GM21529 (cell line): ENCODE measurements at regions not wholly inside any gene's neighbourhood (a gene's known extent, or its start where the extent isn't known, plus 50 kb on each side); places are given as distances from the start of the nearest gene placed in this dataset.

Source experiments
- ATAC-seq: cut with Tn5 transposase; IDR thresholded peaks from one replicate; pipeline ENCODE4 v1.9.1; 2021; ENCODE audit not compliant: unreplicated experiment

DNA sequence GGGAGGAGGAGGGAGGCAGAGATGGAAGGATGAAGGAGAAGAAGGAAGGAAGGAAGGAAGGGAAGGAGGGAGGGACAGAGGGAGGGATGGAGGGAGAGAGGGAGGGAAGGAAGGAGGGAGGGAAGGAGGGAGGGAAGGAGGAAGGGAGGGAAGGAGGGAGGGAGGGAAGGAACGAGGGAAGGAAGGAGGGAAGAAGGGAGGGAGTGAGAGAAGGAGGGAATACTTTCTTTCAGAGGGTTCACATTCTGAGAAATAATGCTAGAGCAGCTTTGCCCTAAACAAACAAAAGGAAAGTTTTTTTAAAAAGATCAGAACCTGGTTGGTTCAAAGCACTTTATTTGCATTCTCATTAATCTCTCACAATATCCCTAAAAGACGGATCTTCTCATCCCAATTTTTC lies 96.1 kb upstream of the NXT1 start:
- ATAC-seq, result no peak

DNA sequence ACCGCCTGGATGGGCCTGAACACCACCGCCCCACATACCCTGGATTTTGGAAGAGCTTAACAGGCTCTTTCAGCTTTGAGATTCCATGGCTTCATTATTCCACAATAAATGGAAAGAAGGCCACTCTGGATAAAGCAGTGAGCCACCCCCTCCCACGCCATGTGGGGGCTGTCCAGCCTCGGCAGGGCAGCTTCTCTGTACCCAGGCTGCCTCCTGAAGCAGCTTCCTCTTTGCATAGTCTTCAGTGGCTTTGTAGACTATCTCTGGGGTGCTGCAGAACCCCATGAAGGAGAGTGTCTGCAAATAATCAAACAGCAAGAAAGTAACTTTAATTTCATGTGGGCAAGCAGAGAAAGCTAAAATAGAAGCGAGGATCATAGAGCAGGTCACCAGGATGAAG lies 96.6 kb upstream of the NXT1 start:
- ATAC-seq, result no peak

DNA sequence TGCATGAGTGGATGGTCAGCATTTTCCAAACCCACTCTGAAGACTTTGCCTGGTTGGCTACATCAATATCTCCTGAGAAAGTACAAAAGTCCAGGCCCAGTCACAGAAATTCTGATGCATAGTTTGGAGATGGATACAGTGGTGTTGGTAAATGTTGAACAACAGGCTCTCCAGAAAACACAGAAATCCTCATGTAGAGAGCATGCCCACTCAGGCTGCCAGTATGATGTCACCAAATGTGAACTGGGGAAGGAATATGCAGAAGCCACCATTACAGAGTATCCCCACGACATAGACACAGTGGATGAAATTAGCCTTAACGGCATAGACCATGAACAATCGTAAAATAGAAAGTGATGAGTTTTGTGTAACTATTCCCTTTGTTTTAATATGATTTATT lies 97.1 kb upstream of the NXT1 start:
- no peak for ATAC-seq

DNA sequence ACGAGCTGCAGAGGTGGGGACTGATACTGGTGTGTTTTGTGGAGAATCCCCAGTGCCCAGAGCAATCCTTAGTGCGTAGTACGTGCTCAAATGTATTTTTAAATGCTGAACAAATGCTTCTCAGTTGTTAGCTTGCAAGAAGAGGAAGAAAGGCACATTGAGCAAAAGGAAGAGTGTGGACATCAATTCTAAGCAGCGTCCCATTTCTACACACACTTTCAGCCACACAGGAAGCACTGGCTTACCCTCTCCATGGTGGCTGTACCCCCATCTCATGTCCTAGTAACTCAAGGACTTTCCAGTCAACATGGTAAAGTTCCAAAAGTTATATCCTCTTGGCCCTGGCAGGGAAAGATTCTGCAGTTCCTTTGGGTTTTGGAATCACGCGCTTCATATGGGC lies 98.8 kb upstream of the NXT1 start:
- no peak for ATAC-seq

DNA sequence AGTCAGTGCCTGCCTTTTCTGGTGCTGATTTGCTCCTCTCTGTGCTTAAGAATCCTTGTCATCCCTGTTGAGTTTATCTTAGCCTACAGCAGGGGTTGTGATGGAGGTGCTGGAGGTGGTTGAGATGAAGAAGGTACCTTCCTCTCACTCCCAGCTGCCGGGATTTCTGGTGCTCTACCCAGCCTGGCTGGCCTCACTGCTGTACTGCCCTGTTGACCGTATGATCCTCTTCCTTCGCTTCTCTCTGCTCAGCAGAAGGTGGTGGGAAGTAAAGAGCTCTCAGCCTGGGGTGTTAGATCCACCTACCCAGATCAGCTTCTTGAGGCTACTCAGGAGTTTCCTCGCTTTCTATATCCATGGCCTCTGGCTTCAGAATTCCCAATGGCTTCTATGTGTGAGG lies 101.0 kb upstream of the NXT1 start:
- no peak for ATAC-seq

DNA sequence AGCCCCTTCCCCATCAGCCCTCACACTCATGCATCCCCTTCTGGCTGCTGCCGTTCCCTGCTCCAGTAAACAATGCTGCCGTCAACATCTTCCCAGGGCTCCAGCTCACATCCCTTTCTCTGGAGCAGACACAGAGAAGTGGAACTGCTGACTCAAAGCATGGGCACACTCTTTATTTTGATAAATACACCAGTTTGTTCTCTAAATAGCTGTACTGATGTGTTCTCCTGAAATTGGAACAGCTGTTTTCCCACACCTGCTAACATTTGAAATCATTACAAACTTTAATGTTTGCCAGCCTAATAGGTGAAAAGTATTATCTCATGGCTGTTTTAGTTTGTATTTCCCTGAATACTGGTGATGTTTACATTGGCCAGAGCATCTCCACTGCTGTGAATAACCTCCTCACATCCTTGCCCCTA lies 102.1 kb upstream of the NXT1 start:
- no peak for ATAC-seq

DNA sequence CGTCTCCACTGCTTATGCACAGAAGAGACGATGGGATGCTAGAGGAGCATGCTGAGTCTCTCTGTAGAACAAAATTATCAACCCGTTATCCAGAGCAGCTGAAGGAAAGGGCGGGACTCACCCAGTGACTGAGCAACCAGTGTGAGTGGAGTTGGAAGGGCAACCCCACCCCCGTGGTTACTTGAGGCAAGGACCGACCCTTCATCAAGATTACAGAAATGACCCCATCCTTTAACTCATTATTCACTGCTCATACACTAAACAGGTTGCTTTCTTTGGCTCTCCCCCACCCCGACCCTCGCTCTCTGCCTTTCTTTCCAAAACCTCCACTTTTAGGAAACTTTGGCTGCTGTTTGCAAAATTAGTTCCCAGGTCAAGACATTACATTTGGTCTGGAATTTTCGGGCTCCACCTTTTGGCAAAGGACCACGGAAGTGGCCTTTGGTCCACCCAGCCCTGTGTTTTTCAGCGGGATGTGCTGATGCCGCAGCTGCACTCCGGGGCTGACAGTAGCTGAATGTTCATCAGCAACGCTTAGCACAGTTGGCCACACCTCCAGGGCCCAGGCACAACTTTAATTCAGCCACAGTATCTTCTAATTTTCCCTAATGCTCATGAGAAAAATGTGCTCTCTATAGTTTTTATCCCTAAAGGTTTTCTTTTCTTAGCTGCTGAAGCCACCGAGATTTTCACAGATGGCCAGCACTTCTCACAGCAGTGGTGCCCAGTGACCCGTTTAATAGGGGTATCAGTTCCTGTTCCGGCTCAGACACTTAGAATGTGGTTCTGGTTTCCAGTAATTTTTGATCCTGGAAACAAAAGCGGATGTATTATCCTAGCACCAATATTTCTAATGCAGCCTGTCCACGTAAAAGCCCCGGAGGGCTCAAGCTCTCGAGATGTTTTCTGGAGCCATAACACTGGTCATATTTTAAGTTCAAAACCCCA lies 103.6 kb upstream of the NXT1 start:
- ATAC-seq, result peak; percentile 63

DNA sequence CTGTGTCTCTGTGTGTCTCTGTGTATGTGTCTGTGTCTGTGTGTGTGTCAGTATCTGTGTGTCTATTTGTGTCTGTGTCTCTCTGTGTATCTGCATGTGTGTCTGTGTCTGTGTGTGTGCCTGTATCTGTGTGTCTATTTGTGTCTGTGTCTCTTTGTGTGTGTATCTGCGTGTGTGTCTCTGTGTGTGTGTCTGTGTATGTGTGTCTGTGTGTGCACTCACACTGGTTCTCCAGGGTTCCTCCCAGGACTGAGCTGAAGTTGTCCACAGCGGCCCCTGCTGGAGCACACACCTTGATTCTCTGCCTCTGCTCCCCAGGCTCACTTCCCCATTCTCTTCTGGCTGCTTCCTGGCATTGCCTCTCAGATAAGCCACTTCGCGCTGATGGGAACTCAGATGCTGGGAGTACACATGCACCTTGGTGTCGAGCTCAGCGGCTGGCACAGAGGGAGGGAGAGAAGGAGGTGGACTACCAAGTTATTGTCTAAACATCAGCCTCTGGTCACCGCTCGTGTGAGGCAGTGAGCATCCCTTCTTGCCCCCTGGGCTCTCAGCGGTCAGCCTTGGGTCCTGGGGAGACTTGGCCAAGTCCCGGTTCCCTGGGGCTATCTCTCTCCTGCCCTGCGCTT lies 104.9 kb upstream of the NXT1 start:
- ATAC-seq, result peak; percentile 90

DNA sequence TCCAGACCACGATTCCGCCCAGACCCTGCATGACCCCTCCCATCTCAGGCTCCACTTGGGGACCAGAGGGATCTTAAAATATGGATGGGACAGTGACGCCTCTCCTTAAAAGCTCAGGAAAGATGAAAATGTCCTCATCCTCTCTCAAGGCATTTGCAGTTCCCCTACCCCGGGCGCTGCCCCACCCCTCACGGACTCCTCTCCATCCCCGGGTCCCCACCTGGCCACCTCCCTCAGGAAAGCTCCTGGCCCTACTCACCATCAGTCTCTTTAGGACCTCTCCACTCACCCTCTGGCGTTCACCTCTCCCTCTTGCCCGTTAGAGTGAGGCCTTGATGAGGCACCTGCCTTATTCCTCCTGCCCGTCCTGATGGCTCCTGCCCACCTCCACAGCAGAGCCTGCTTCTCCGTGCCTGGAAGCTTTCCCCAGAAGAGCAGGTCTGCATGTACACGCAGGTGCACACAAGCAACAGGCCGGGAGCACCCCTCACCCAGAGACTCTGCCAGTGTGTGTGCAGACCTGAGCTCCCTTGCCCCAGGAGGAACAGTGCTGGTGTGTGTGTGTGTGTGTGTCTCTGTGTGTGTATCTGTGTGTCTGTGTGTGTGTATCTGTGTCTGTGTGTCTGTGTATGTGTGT lies 105.6 kb upstream of the NXT1 start:
- no peak for ATAC-seq

DNA sequence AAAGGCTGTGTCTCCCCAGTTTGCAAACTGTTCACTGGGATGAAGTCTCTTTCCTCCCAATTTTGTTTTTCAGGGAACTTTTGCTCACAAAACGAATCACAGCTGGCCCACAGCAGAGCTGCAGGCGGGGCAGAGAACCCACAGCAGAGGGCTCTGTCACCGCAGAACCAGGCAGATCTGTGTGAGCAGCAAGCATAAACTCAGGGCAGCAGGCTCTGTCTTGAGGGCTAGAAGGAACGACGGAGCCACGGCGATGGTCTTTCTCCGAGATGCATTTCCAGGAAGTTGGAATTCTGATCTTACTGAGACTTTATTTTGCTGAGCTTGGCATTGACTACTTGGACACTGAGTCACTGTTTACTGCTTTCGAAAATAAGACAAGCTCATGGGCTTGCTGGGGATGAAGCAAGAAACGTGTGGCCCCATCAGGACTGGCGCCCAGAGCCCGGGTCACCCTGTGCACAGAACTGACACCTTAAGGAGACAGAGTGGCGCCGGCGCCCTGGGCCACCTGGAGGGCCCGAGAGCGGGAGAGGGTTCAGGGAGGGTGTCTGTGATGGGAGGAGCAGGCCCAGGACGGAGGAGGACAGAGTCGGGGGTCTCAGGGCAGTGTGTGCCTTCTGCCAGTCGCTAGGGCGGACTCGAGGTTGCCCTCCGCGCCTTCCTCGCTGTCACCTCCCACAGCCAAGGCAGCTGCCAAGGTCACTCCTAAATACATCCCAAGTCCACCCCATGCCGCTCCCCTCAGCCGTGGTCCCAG lies 106.3 kb upstream of the NXT1 start:
- ATAC-seq, result no peak

DNA sequence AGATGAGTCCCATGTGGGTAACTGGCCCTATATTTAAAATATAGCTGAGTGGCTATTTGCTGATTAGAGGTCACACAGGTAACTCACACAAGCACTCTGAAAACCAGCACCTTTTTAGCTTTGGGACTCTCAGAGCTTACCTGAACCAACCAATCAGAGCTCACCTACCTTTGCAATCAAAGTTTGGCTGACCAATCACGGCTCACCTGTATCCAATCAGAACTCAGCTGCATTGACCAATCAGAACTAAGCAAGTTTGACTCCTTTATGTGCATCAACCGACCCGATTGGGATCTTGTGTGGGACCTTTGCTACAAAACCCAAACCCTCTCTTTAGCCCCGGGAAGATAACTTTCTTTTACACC lies 106.8 kb upstream of the NXT1 start:
- ATAC-seq, result no peak

DNA sequence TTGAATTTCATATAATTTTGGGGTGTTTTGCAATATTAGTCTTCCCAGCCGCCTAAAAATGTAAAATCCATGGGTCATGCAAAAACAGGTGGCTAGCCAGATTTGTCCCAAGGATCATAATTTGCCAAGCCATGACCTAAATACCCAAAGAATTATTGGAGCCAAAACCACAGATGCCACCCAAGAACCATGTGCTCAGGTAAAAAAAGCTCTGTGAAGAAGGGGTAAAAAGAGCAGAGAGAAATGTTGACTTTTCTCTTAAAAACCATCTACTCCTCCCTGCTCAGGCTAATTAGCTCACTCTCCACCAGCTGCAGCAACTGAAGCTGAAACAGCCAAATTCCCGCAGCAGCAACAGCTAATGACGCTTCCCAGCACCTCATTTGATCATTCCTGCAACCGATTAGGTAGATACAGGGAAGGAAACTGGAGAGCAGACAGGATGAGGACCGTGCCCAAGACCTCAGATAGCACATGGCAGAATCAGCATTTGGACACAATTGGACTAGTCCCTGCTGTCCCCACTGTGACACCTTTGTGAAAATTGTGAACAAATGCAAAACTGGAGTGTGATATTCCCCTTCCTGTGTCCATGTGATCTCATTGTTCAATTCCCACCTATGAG lies 107.9 kb upstream of the NXT1 start:
- ATAC-seq, result no peak

DNA sequence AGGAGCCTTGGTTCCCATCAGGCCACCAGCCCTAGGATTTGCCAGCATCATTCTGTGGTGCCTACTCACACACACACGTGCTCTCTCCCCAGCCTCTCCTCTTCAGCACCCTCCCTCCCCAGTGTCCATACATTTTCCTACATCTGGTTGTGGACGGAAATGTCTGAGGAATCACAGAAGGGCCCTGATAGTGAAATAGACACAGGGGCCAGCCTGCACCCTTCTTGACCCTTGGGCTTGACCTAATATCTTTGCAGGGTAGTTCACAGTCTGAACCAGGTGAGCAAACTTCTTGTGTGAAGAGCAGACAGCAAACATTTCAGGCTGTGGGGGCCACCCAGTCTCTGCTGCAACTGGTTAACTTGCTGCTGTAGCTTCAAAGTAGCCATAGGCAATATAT lies 108.5 kb upstream of the NXT1 start:
- no peak for ATAC-seq

DNA sequence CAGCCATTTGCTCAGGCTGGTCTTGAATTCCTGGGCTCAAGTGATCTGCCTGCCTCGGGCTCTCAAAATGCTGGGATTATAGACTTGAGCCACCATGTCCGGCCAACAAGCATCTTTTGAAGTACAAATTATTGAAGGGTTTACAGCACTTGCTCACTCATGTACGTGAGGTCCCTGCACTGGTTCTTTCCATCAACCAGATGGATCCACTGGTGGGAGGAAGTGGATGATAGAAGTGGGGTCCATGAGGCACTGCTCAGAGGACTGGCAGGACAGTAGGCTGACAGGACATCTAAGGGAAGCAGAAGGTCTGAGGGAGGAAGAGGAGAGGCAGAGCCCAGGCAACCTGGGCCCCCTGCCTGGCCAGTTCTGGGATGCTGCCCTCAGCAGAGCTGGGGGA lies 109.2 kb upstream of the NXT1 start:
- ATAC-seq, result no peak

DNA sequence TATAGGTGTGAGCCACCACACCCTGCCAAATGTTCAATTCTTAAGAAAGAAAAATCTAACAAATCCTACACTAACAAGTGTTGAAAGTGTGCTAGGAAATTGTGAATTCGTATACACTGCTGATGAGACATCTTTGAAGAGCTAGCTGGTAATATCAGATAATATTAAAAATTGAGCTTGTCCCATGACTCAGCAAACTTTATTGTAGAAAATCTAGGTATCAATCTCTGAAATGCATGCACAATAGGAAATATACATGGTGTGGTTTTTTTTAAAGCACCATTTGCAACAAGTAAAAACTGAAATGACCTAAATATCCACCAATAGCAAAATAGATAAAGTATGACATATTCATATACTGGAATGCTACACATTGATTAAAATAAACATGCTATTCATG lies 110.1 kb upstream of the NXT1 start:
- ATAC-seq, result no peak

DNA sequence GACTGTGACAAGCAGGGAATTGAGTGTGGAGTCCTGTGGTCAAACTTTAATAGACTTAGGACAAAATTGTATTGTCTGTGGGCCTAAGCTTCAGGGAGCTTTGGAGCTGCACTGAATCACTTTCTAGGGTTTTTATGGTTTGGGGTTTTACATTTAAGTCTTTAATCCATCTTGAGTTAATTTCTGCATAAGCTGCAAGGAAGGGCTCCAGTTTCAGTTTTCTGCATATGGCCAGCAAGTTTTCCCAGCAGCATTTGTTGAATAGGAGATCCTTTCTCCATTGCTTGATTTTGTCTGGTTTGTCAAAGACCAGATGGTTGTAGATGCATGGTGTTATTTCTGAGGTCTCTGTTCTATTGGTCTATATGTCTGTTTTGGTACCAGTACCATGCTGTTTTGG lies 113.4 kb upstream of the NXT1 start:
- ATAC-seq, result no peak

DNA sequence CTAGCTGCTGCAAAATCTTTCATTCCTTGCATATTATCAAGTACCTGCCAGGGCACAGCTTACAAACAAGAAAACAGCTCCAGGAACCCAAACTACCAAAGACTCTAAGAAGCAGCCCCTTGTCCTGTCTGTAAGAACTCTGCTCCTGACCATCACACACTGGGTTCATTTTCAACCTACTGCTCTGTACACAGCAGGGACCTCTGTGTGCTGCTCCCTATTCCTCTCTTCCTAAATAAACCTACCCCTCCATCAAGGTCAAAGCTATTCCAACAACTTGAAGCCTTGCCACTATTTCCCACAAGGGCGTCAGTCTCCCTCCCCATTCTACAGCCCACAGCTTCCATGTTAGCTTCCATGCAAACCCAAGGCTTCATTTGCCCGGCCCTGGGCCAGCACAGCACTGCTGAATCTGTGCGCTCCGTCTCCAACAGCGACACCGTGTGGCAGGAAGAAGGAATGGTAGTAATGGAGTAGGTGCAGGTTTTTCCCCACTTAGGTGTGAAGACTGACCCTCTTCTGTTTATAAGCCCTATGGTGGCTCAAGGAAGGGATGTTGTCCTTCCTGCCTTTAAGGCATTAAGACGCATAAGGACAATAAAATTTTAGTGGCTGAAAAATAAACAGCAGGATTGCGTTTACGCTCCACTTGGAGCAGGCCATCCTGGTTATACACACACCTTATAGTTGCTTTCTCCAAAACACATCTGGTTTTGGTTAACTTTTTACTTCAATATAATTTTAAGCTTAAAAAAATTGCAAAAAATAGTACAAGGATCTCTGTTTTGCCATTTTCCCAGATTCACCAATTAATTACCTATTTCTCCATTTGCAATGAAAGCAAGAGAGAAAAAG lies 115.2 kb upstream of the NXT1 start:
- peak; percentile 66 for ATAC-seq

DNA sequence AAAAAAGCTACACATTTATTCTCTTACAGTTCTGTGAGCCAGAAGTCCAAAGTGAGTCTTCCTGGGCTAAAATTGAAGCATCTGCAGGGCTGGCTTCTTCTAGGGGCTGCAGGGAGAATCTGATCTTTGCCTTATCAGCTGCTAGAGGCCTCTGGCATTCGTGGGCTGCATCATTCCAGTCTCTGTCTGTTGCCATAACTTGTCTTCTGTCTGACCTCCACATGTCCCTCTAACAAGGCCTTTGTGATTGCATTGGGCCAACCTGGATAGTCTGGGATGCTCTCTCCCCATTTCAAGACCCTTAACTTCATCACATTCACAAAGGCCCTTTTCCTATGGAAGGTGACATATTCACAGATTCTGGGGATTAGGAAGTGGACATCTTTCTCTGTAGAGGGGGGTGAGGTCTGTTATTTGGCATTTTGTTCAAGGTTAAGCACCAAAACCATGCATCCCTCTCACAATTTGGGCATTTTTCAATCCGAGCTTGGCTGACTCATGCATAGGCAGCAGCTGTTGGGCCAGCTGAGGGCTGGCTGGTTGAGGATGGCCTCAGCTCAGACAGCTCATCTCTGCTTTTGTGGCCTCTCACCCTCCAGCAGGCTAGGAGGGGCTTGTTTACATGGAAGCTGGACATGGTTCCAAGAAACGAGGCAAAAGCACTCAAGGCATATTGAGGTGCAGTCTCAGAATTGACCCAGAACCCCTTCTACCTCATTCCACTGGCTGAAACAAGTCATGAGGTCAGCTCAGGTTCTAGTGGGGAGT lies 116.1 kb upstream of the NXT1 start:
- ATAC-seq, result no peak

DNA sequence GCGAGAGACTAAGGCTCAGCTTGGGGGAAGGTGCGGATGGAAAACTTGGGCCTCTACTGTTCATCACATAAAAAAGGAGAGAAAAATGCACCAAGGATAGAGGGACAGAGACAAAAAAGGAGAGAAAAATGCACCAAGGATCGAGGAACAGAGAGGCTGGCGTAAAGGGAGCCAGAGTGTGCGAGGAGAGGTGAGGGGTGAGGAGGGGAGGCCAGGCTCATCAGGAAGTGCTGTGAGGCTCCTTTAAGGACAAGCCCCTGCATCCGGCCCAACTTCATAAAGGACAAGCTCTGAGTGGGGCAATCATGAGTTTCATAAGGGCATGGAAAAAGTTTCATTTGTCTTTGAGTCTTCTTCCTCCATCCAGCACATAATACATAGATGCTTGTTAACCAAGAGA lies 117.2 kb upstream of the NXT1 start:
- ATAC-seq, result no peak
